ENCODE measurements at regions not wholly inside any gene's neighbourhood (a gene's known extent, or its start where the extent isn't known, plus 50 kb on each side); places are given as distances from the start of the nearest gene placed in this dataset.

- TF ChIP-seq, protein P1, sequence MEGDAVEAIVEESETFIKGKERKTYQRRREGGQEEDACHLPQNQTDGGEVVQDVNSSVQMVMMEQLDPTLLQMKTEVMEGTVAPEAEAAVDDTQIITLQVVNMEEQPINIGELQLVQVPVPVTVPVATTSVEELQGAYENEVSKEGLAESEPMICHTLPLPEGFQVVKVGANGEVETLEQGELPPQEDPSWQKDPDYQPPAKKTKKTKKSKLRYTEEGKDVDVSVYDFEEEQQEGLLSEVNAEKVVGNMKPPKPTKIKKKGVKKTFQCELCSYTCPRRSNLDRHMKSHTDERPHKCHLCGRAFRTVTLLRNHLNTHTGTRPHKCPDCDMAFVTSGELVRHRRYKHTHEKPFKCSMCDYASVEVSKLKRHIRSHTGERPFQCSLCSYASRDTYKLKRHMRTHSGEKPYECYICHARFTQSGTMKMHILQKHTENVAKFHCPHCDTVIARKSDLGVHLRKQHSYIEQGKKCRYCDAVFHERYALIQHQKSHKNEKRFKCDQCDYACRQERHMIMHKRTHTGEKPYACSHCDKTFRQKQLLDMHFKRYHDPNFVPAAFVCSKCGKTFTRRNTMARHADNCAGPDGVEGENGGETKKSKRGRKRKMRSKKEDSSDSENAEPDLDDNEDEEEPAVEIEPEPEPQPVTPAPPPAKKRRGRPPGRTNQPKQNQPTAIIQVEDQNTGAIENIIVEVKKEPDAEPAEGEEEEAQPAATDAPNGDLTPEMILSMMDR (conservative IDR thresholded peaks at IDR 0.05; ENCODE audit: low read length), result no peak
- no peak for TF ChIP-seq EZH2phosphoT487 (IDR thresholded peaks at IDR 0.05; ENCODE audit: borderline replicate concordance, low read depth, low read length)
These were observed 502.3 kb downstream of the NUF2 start for GRCh38 chr1:163824006-163824405.
